ENCODE measurements at regions not wholly inside any gene's neighbourhood (a gene's known extent, or its start where the extent isn't known, plus 50 kb on each side); places are given as distances from the start of the nearest gene placed in this dataset.
A peak's percentile ranks its signal among the peaks of the same experiment; 100 is the strongest.

- H3K36me3 ChIP-seq = no peaks in the 10 kb centered on the region
- DNase-seq (ENCODE audit: low spot score in 2 of 2) = no peak
- H3K27ac ChIP-seq = no peak overlapping the region
- peaks cover 8% of the 10 kb centered on the region for H3K4me1 ChIP-seq
- TF ChIP-seq, protein P1, sequence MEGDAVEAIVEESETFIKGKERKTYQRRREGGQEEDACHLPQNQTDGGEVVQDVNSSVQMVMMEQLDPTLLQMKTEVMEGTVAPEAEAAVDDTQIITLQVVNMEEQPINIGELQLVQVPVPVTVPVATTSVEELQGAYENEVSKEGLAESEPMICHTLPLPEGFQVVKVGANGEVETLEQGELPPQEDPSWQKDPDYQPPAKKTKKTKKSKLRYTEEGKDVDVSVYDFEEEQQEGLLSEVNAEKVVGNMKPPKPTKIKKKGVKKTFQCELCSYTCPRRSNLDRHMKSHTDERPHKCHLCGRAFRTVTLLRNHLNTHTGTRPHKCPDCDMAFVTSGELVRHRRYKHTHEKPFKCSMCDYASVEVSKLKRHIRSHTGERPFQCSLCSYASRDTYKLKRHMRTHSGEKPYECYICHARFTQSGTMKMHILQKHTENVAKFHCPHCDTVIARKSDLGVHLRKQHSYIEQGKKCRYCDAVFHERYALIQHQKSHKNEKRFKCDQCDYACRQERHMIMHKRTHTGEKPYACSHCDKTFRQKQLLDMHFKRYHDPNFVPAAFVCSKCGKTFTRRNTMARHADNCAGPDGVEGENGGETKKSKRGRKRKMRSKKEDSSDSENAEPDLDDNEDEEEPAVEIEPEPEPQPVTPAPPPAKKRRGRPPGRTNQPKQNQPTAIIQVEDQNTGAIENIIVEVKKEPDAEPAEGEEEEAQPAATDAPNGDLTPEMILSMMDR (IDR thresholded peaks at IDR 0.05) = no peak
- H3K9me3 ChIP-seq = no peaks in the 10 kb centered on the region
- H3K27me3 ChIP-seq = no peaks in the 10 kb centered on the region
- 56% methylated on average over 5 of the region's 5 CpGs for WGBS
- H3K4me3 ChIP-seq = no peak overlapping the region
These were observed 187.3 kb upstream of the ATP11B start for GRCh38 chr3:182605882-182606611.

DNA sequence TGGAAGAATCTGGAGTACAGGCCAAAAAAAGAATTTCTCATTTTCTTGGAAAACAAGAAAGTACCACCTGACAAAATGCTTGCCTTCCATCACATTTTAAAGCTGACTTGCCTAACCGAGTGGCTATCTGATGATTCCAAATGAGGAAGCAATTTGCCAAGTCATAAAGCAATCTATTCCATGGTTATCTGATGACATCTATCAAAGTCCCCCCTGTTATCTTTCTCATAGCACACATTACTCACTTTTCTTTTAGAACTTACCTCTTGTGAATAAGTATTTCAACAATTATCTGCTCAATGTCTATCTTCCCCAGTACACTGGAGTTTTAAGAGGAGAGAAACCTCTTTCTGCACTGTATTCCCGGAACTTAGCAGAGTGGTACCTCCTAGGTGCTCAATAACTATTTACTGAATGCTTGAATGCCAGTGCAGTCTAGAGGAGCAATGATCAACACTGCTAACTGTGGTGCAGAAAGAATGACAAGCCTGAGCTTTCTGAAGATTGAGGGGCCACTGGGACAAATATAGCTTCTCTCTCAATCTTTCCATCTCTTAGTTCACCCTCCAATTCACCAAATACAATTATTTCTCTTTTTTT lies 186.3 kb upstream of the ATP11B start:
- TF ChIP-seq, protein P1 (IDR thresholded peaks at IDR 0.05) = no peak
- TF ChIP-seq EP300 (IDR thresholded peaks at IDR 0.05) = no peak
- no peak for TF ChIP-seq POLR2A (IDR thresholded peaks at IDR 0.05)
- TF ChIP-seq POLR2AphosphoS5 (IDR thresholded peaks at IDR 0.05) = no peak
- no peak overlapping the region for H3K27ac ChIP-seq
- no peaks in the 10 kb centered on the region for H3K27me3 ChIP-seq
- DNase-seq (ENCODE audit: low spot score in 2 of 2) = no peak
- peaks cover 8% of the 10 kb centered on the region for H3K4me1 ChIP-seq
- H3K36me3 ChIP-seq = no peaks in the 10 kb centered on the region
- no peak overlapping the region for H3K4me3 ChIP-seq
- WGBS = 86% methylated on average over 2 of the region's 2 CpGs
- H3K9me3 ChIP-seq = no peaks in the 10 kb centered on the region

GRCh38 chr3:182608832-182609231 lies 184.5 kb upstream of the ATP11B start:
- H3K4me1 ChIP-seq = peaks cover 8% of the 10 kb centered on the region
- 54% methylated on average over 2 of the region's 2 CpGs for WGBS
- no peaks in the 10 kb centered on the region for H3K36me3 ChIP-seq
- no peak for DNase-seq (ENCODE audit: low spot score in 2 of 2)
- peak overlapping the region; percentile 5 for H3K27ac ChIP-seq
- H3K4me3 ChIP-seq = no peak overlapping the region
- TF ChIP-seq EP300 (IDR thresholded peaks at IDR 0.05) (no peak), POLR2A (IDR thresholded peaks at IDR 0.05) (no peak), POLR2AphosphoS5 (IDR thresholded peaks at IDR 0.05) (no peak)
- TF ChIP-seq, protein P1 (IDR thresholded peaks at IDR 0.05) = no peak
- H3K27me3 ChIP-seq = no peaks in the 10 kb centered on the region
- H3K9me3 ChIP-seq = no peaks in the 10 kb centered on the region

- no peaks in the 10 kb centered on the region for H3K27me3 ChIP-seq
- no peaks in the 10 kb centered on the region for H3K36me3 ChIP-seq
- TF ChIP-seq POLR2A (IDR thresholded peaks at IDR 0.05) (no peak), EP300 (IDR thresholded peaks at IDR 0.05) (no peak), POLR2AphosphoS5 (IDR thresholded peaks at IDR 0.05) (no peak)
- TF ChIP-seq, protein P1 (IDR thresholded peaks at IDR 0.05) = no peak
- 56% methylated on average over 6 of the region's 6 CpGs for WGBS
- H3K4me3 ChIP-seq = no peak overlapping the region
- H3K27ac ChIP-seq = peak overlapping the region; percentile 5
- H3K9me3 ChIP-seq = no peaks in the 10 kb centered on the region
- no peak for DNase-seq (ENCODE audit: low spot score in 2 of 2)
- peaks cover 8% of the 10 kb centered on the region for H3K4me1 ChIP-seq
These were observed 183.6 kb upstream of the ATP11B start for GRCh38 chr3:182609575-182610156.

DNA sequence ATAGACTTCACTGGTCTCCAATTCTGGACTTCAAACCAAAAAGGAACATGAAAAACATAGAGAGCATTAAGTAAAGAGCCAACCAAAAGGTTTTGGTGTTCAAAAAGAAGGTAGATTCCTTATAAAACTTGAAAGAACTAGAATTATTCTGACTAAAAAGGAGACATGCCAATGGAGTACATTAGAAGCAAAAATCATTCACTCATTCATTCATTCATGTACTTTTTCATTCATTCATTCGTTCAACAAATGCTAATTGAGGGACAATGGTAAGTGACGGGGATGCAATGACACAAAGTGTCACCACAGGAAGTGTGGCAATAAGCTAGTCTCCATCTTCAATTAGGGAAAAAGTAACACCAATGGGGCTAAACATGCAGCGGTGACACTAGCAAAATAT lies 181.0 kb upstream of the ATP11B start:
- no peaks in the 10 kb centered on the region for H3K9me3 ChIP-seq
- H3K27ac ChIP-seq = no peak overlapping the region
- no peaks in the 10 kb centered on the region for H3K36me3 ChIP-seq
- H3K4me3 ChIP-seq = no peak overlapping the region
- no peak for TF ChIP-seq POLR2A (IDR thresholded peaks at IDR 0.05)
- no peak for TF ChIP-seq POLR2AphosphoS5 (IDR thresholded peaks at IDR 0.05)
- TF ChIP-seq, protein P1 (IDR thresholded peaks at IDR 0.05) = no peak
- TF ChIP-seq EP300 (IDR thresholded peaks at IDR 0.05) = no peak
- DNase-seq (ENCODE audit: low spot score in 2 of 2) = no peak
- H3K4me1 ChIP-seq = peaks cover 8% of the 10 kb centered on the region
- 89% methylated on average over 3 of the region's 3 CpGs for WGBS
- no peaks in the 10 kb centered on the region for H3K27me3 ChIP-seq

Data from suprapubic skin (tissue), 4 donors.